ENCODE measurements at regions not wholly inside any gene's neighbourhood (a gene's known extent, or its start where the extent isn't known, plus 50 kb on each side); places are given as distances from the start of the nearest gene placed in this dataset.
"Not testable (repeated sequence)": the region's sequence is repeated elsewhere in the genome, so short reads cannot be mapped to it uniquely, and the experiment has no call there.

DNA sequence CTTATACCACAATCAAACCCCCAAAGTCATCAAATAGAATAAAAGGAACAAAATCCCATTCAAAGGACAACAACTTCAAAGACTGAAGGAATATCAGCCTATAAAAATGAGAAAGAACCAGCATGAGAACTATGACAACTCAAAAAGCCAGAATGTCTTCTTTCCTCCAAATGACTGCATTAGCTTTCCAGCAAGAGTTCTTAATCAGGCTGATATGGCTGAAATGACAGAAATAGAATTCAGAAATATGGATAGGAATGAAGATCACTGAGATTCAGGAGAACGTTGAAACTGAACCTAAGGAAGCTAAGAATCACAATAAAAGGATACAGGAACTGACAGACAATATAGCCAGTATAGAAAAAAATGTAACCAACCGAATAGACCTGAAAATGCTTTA, 109.5 kb downstream of the SINHCAF start:
- no peak for DNase-seq (ENCODE audit: low spot score)

DNA sequence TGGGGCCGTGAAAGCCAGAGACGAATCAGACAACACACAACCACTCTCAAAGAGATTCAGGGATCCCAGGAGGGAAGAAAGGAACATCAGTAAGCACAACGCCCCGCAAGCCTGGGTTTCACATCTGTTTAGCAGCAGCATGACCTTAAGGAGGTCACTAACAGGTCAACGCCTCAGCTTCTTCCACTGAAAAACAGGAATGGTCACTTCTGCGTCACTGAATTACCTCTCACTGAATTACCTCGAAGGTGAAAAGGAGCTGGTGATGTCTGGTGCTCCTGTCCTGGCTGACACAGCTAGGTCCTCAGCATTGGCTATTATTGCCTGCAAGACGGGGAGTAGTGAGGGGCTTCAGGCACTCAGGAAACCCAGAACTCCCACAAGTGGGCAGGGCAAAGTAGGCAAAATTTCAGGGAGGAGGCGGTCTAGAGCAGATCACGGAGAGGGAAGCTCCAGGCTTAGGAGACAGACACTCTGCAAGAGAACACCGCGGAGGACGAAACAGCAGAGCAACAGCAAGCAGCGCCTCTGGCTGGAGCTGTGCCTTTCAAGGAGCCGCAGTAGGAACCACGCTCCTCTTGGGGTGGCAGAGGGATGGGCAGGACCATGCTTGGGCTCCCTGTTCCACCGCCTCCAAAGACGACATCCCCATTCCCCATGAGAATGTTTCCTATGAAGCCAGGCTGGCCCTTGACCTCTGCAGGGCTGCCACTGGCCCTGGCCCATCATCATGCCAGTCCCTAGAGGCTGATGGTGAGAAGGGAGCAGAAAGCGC, 108.4 kb downstream of the SINHCAF start:
- no peak for DNase-seq (ENCODE audit: low spot score)

DNA sequence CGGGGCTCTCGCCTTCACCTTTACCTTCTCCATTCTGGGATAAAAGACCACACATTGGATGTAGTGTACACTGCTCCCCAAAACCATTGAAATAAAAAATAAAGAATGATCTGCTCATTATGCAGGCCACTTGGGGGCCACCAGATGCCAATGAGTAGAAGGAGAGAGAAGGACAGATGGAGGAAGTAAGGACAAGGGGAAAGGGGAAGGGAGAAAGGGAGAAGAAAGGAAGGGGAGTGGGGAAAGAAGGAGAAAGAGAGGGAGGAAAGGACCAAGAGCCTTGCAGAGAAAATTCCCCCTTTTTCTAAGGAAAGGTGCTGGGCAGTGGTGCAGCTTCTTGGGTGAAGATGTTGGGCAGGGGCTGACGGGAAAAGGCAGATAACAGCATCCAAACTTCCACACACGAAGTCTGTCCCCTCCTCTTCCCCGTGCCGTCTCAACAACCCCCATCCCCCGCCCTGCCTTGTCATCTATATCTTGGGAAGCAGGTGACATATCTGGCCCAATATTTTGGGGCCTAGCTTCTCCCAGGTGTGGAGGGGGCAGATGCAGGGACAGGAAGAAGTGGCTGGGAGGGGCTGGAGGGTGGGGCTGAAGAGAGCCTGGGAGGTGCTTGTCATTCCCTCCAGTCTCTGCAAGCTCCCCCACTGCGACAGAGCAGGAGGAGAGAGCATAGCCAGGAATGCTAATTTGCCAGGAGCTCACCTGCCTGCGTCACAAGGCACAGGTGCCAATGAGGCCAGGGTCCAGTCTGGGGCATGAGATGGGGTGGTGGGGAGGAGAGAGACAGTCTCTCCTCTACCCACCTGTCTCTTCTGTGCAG, 107.5 kb downstream of the SINHCAF start:
- DNase-seq (ENCODE audit: low spot score) = no peak

DNA sequence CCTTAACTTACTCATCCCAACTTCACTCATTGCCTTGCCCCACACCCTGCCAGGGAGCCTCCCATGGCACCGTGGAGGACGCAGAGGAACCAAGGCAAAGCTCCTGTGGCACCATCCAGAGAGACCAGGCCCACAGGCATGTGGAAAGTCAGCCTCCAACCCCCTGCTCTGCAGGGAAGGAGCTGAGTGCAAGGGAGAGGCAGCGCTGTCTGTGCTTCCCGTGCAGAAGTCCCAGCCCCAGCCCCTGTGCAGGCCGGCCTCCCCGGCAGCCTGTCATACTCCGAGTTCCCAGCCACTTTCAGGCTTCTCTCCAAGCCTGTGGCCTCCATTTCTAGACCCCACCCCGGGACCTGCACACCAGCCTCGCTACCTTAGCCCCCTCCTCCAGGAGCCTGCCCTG, 106.4 kb downstream of the SINHCAF start:
- no peak for DNase-seq (ENCODE audit: low spot score)

DNA sequence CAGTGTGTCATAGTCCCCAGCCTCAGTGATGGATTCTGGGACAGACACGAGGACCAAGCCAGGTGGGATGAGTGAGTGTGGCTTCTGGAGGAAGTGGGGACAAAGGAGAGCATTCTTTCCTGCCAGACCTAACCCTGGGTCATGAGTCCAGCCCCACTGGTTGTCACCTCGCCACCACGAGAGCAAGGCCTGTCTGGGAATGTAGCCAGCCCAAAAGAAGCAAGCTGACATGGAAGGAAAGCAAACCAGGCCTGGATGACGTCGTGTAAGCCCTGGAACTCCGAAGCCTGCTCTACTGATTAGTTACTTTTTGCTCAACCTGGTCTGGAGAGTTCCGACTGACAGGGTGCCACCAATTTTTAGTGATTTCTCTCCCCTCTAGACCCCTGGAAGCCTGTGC, 105.9 kb downstream of the SINHCAF start:
- DNase-seq (ENCODE audit: low spot score) = no peak

DNA sequence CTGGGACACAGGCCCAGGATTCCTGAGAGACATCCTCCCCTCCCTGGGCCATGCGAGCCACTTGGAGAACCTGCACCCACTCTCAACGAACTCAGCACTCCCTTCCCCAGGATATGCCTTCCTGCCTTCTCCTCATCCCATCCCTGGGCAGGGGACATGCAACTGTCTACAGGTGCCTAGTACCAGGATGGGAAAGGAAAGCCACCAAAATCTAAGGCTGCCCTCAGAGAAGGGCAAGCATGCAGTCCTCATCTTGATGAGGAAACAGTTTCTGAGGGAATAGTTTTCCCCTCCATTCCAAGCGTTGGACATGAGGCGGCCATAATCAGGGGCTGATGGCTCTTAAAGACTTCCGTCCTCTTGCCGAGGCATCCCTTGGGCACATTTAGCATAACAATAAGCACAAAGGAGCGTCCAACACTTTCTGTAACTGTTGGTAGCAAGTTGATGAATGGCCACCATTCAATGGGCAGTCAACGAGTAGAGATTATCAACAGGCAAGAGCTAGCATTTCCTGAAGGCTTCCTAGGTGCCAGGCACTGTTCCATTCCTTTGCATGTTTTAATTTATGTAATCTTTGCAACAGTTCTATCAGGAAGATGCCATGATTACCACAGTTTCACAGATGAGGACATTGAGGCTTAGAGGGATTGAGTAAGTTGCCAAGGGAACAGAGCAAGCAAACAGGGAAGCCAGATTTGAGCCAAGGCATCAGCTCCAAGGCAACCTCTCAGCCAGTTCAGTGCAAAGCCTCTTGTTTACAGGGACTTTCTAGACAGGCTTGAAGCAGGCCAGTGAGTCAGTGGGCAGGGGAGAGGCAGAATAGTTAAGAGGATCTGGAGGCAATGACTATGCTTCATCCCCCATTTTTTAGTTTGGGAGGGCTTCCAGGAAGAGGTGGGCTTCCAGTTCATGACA, 105.1 kb downstream of the SINHCAF start:
- DNase-seq (ENCODE audit: low spot score) = peak; percentile 15

DNA sequence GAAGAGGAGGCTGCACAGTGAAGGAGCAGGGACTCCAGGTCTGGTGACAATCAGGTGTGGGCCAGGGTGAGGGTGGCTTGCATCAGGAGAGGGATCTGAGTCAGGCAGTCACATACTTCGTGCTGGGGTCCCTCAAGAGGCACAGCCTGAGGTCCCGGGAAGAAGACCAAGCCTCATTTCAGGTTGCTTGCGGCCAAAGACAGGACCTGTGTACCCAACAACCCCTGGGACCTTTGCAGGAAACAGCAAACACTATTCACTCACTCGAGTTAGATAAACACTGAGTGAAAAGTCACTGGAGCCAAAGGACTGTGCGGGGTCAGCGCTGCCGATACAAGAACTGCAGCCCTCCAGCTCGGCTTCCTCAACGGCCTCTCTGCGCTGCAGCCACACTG, 104.4 kb downstream of the SINHCAF start:
- DNase-seq (ENCODE audit: low spot score) = no peak

DNA sequence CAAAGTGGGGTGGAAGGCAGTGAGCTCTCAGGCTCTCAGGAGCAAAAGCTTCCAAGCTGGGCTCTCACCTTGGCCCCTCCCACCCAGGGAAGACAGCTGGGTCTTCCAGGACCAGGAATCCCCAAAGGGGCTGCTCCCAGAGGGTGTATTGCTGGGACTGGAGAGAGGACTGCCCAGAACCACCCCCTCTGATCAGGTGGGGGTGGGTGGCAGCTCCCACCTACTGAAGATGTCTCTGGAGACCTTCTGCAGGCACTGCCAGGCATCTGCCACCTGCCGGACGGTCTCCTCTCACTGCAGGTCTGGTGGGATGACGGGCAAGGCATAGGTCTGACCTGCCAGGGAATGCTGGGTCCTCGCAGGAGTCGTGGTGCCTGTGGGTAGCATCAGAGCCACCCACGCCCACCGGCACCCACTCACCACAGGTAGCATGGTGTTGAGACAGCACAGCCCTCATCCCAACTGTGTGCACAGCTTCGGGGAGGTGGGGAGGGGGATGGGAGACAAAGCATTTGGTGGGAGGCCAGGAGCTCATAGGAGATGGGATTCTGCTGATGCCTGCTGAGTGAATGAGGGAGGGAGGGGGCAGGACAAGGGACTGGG, 103.2 kb downstream of the SINHCAF start:
- DNase-seq (ENCODE audit: low spot score) = no peak

DNA sequence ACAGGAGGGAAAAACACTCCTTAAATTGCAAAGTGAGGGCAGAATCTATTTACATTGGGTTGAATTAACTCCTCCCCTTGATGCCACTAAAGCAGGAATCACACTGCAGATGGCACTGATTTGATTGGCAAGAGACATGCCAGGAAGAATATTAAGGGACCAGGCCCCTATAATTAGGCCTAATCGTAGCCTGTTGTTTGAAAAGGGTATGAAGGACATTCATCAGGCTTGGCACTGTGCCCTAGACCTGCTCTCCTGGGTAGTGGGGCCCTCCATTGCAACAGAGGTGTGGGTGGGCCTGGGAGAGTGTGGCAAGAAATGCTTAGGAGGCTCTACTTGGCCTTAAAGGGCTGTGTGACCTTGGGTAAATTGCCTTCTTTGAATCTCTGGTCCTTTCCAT, 102.3 kb downstream of the SINHCAF start:
- not testable (repeated sequence) for DNase-seq (ENCODE audit: low spot score)

DNA sequence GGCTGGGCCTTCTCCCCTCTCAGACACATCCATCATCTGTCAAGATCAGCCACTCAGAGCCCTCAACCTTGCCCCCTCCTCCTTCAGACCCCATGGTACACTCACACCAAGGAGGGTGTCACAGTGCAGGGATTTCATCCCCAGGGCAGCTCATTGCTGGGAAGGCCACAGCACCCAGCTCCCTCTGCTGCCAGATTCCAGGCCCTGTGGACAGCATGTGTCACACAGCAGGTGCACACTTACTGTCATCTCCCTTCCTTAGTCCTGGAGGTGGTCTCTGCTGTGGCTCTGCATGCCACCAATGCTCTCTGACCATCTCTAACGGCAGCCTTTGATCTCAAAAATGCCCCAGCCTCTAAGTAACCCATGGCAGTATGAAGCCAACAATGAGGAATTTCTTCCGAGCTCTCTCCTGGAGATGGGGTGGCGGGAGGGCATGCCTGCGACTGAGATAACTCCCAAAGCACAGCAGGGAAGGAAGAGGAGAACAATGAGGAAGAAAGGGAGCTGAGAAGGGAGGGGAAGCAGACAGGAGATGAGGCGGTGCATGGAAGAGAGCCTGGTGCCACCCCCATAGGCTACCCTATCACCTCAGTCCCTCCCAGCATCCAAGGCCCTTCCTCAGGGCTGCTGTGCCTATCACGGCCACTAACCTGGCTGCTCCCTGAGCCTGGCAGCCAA, 101.0 kb downstream of the SINHCAF start:
- DNase-seq (ENCODE audit: low spot score) = no peak

DNA sequence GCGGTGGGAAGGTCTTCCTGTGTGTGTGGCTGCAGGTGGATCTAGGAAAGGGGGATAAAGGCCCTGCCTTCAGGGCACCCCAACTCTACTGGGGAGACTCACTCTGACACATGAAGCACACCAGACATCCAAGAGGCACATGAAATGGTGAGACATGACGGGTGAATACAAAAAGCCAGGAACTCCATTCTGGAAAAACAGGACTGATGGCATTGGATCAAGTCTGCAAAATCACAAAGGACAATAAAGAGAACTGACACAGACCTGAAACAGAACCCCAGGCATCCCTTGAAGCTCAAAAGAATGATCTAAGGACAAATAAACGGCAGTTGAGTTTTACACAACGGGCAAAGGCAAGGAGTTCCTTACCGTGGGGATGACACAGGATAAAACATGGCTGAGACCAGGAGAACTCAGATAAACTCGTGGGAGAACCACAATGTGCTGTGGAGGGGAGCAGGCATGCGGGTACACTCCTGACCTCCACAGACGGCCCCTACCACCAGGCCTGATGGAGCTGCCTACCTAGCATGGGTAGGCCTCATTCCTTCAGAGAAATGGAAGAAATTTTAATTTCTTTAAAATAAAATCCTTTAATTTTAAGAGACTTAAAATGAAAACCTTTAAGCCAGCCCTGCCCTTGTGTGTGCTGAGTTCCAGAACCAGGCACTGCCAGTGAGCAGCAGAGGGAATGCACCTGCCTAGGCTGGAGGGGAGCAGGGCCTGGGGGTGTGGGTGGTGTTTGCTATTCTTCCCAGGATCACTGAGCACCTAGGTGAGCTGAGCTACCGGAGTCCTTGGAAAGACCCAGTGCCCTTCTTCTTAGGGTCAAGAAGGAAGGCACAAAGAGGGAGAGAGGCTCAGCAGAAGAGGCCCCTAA, 100.1 kb downstream of the SINHCAF start:
- DNase-seq (ENCODE audit: low spot score) = no peak

DNA sequence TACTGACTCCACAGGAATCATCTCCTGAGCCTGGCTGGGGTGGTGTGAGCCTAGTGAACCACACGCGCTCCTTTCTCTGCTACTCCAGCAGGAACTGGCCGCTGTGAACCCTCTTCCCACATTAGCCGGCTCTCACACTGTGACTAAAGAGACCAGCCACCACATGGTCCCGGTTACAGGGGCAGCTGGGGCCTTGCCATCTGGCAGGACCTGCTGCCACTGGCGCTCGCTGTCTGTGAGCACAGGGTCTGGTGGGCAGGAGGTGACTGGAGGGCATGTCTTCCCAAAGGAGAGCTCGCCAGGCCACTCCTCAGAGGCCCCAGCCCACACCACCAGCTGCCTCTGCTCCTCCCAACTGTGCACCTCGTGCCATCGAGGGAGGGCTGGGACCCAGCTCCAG, 99.3 kb downstream of the SINHCAF start:
- DNase-seq (ENCODE audit: low spot score) = no peak

DNA sequence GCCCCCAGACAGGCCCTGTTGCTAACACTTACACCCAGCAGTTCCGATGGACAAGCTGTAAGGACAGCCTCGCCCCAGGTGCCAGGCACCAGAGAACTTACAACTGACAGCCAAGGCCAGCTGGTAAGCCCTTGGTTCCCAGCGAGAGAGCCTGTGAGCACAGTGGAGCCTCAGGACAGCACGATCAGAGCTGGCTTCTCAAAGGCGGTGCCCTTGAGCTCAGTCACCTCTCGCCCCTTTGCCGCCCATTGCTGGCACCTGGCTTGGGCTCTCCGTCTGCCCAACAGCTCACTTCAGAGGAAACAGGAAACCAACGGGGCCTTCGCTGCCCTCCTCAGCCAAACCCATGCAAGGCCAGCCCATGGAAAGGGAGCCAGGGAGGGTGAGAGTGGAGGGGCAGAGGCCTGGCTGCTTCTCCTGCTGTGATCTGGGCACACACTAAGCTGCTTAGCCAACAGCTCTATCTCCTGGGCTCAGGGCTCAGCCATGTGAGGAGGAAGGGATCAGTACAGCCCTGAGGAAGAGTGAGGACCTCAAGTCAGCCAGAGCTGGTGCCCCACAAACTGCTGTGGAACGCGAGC, 98.5 kb downstream of the SINHCAF start:
- DNase-seq (ENCODE audit: low spot score) = no peak

DNA sequence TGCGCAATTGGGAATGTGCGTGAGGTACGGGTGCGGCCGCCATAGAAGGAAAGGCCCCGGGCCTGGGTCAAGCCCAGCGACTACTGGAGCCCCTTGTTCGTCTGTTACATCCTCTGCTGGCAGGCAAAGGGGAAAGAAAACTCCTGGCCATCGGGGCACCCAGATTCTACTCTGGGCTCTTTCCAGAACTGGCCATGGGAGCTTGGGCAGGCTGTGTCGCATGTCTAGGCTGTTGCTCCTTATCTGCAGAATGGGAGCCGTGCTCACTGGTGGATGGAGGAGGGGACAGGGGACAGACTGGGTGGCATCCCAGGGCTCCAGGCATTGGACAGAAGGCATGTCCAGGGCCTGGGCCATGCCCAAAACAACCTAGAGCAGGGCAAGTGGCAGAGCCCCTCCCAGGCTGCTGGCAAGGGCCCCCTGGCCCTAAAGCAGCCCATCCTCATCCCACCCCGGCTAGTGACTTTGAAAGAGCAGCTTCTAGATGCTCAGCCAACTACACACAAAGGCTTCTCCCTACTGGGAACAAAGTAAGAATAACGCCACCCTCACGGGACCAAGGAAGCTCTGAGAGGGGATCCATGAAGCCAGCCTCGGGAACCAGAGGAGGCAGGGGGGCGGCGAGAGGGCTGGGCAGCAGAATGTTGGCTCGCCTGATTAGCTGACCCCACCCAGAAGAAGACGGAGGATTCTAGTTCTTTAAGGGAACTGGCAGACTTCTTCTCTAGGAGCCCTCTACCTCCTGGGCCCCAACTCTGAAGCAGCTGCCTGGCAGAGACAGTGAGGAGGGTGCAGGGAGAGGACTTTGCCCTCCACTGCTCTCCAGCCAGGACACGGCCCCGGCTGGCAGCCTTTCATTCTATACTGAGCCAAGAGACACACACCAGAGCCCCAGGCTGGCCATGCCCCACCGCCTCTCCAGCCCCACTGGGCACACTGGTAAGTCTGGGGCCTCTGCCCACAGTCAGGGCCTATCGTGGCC, 96.8 kb downstream of the SINHCAF start:
- peak; percentile 10 for DNase-seq (ENCODE audit: low spot score)

DNA sequence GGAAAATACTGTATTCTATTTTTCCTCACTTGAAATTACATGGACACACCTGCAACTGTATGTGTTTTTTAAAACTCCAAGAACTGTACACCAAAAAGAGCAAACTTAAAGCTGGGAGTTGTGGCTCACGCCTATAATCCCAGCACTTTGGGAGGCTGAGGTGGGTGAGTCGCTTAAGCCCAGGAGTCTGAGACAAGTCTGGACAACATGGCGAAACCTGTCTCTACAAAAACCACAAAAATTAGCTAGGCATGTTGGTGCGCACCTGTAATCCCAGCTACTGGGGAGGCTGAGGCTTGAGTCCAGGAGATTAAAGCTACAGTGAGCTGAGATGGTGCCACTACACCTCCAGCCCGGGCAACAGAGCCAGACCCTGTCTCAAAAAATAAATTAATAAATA, 95.9 kb downstream of the SINHCAF start:
- DNase-seq (ENCODE audit: low spot score) = no peak

All from kidney tubule cell (primary cell).